PC-3 (cell line): ENCODE measurements at regions not wholly inside any gene's neighbourhood (a gene's known extent, or its start where the extent isn't known, plus 50 kb on each side); places are given as distances from the start of the nearest gene placed in this dataset.
"Not testable (repeated sequence)": the region's sequence is repeated elsewhere in the genome, so short reads cannot be mapped to it uniquely, and the experiment has no call there.

Experiments
- EZH2 ChIP-seq: fragments of 300-600 bp; sonication (generic); IDR thresholded peaks from one replicate; pipeline ENCODE4 v1.6.1; 2017; ENCODE audit warnings: antibody characterized with exemption, mild to moderate bottlenecking, low read length; ENCODE audit not compliant: unreplicated experiment
- TF ChIP-seq, protein P1 (sequence below): fragments of 300-600 bp; sonication (generic); conservative IDR thresholded peaks from 2 replicates; pipeline ENCODE4 v1.5.1; 2017; ENCODE audit warnings: antibody characterized with exemption, low read depth, mild to moderate bottlenecking, low read length

DNA sequence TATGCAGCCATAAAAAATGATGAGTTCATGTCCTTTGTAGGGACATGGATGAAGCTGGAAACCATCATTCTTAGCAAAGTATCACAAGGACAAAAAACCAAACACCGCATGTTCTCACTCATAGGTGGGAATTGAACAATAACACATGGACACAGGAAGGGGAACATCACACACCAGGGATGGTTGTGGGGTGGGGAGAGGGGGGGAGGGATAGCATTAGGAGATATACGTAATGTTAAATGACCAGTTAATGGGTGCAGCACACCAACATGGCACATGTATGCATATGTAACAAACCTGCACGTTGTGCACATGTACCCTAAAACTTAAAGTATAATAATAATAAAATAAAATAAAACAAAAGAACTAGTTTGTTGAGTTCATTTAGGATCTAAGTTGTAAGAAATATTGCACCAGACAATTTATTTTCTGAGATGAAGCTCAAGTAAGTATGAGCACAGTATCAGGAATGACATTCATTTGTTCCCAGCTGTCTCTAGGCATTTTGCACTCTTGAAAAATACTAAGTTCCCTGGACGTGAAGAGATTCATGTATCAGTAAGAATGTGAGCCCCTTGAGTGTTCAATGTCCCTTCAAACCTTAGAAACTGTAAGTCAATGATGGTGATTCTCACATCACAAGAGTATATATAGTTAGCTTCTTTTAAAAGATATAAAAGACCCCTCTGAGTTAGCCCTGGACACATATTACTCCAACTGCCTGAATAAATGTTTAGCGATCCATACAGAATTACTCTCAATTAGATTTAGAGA lies 1519.3 kb upstream of the TPTE start:
- not testable (repeated sequence) for TF ChIP-seq EZH2
- TF ChIP-seq, protein P1, sequence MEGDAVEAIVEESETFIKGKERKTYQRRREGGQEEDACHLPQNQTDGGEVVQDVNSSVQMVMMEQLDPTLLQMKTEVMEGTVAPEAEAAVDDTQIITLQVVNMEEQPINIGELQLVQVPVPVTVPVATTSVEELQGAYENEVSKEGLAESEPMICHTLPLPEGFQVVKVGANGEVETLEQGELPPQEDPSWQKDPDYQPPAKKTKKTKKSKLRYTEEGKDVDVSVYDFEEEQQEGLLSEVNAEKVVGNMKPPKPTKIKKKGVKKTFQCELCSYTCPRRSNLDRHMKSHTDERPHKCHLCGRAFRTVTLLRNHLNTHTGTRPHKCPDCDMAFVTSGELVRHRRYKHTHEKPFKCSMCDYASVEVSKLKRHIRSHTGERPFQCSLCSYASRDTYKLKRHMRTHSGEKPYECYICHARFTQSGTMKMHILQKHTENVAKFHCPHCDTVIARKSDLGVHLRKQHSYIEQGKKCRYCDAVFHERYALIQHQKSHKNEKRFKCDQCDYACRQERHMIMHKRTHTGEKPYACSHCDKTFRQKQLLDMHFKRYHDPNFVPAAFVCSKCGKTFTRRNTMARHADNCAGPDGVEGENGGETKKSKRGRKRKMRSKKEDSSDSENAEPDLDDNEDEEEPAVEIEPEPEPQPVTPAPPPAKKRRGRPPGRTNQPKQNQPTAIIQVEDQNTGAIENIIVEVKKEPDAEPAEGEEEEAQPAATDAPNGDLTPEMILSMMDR, result not testable (repeated sequence)
